HUES48 (cell line): ENCODE measurements at regions not wholly inside any gene's neighbourhood (a gene's known extent, or its start where the extent isn't known, plus 50 kb on each side); places are given as distances from the start of the nearest gene placed in this dataset.

Experiments
- H3K27ac ChIP-seq: one replicate; pipeline ENCODE4 v1.7.0; 2013; ENCODE audit warnings: low read depth, low read length, inconsistent platforms
- H3K27me3 ChIP-seq: 2 replicates; pipeline ENCODE4 v1.6.1; 2013; ENCODE audit warnings: mild to moderate bottlenecking, low read length; ENCODE audit not compliant: control insufficient read depth, insufficient read depth
- H3K36me3 ChIP-seq: 2 replicates; pipeline ENCODE4 v1.6.1; 2013; ENCODE audit warnings: low read length; ENCODE audit not compliant: control insufficient read depth, insufficient read depth
- H3K4me1 ChIP-seq: 2 replicates; pipeline ENCODE4 v1.6.1; 2013; ENCODE audit warnings: mild to moderate bottlenecking, low read length; ENCODE audit not compliant: control insufficient read depth, insufficient read depth
- H3K4me3 ChIP-seq: 2 replicates; pipeline ENCODE4 v1.5.1; 2013; ENCODE audit warnings: mild to moderate bottlenecking, low read depth, low read length
- H3K9ac ChIP-seq: 2 replicates; pipeline ENCODE4 v1.6.1; 2013; ENCODE audit warnings: mild to moderate bottlenecking, low read depth, low read length, moderate library complexity
- H3K9me3 ChIP-seq: 2 replicates; pipeline ENCODE4 v1.6.1; 2013; ENCODE audit warnings: low read length; ENCODE audit not compliant: control insufficient read depth, insufficient read depth

GRCh38 chr12:105561546-105562198, 231.2 kb downstream of the C12orf75 start:
- no peaks in the 10 kb centered on the region for H3K36me3 ChIP-seq
- no peaks in the 10 kb centered on the region for H3K9me3 ChIP-seq
- H3K27me3 ChIP-seq, result no peaks in the 10 kb centered on the region
- H3K4me1 ChIP-seq, result peaks cover 11% of the 10 kb centered on the region
- no peak overlapping the region for H3K4me3 ChIP-seq
- peak overlapping the region; percentile 67 for H3K27ac ChIP-seq
- no peak overlapping the region for H3K9ac ChIP-seq

GRCh38 chr12:105562199-105562971, 231.9 kb downstream of the C12orf75 start:
- H3K27ac ChIP-seq, result peak overlapping the region; percentile 67
- H3K27me3 ChIP-seq, result no peaks in the 10 kb centered on the region
- no peaks in the 10 kb centered on the region for H3K36me3 ChIP-seq
- no peaks in the 10 kb centered on the region for H3K9me3 ChIP-seq
- peak overlapping the region; percentile 20; the same call in 1 of the 2 replicates for H3K4me3 ChIP-seq
- no peak overlapping the region for H3K9ac ChIP-seq
- peaks cover 11% of the 10 kb centered on the region for H3K4me1 ChIP-seq

GRCh38 chr12:105567061-105567460, 236.6 kb downstream of the C12orf75 start:
- H3K27ac ChIP-seq, result no peak overlapping the region
- H3K4me1 ChIP-seq, result peaks cover 5% of the 10 kb centered on the region
- H3K4me3 ChIP-seq, result no peak overlapping the region
- H3K27me3 ChIP-seq, result no peaks in the 10 kb centered on the region
- no peaks in the 10 kb centered on the region for H3K9me3 ChIP-seq
- H3K36me3 ChIP-seq, result no peaks in the 10 kb centered on the region
- no peak overlapping the region for H3K9ac ChIP-seq

GRCh38 chr12:105569886-105570285, 239.4 kb downstream of the C12orf75 start:
- Histone ChIP-seq H3K4me3 (no peak overlapping the region), H3K36me3 (no peaks in the 10 kb centered on the region), H3K9ac (no peak overlapping the region), H3K27ac (no peak overlapping the region), H3K27me3 (no peaks in the 10 kb centered on the region), H3K9me3 (no peaks in the 10 kb centered on the region), H3K4me1 (no peaks in the 10 kb centered on the region)

- Histone ChIP-seq H3K9me3 (no peaks in the 10 kb centered on the region), H3K4me1 (no peaks in the 10 kb centered on the region), H3K9ac (no peak overlapping the region), H3K4me3 (no peak overlapping the region), H3K27me3 (no peaks in the 10 kb centered on the region), H3K36me3 (no peaks in the 10 kb centered on the region), H3K27ac (no peak overlapping the region)
Observed at GRCh38 chr12:105570944-105571343, 240.5 kb downstream of the C12orf75 start.

- Histone ChIP-seq H3K27me3 (no peaks in the 10 kb centered on the region), H3K9me3 (no peaks in the 10 kb centered on the region), H3K4me1 (no peaks in the 10 kb centered on the region), H3K36me3 (no peaks in the 10 kb centered on the region), H3K27ac (no peak overlapping the region), H3K4me3 (no peak overlapping the region), H3K9ac (no peak overlapping the region)
Observed at GRCh38 chr12:105573574-105573973, 243.1 kb downstream of the C12orf75 start.

GRCh38 chr12:105574056-105574715, 243.7 kb downstream of the C12orf75 start:
- no peak overlapping the region for H3K4me3 ChIP-seq
- H3K4me1 ChIP-seq, result no peaks in the 10 kb centered on the region
- no peak overlapping the region for H3K9ac ChIP-seq
- H3K27me3 ChIP-seq, result no peaks in the 10 kb centered on the region
- no peaks in the 10 kb centered on the region for H3K36me3 ChIP-seq
- no peaks in the 10 kb centered on the region for H3K9me3 ChIP-seq
- no peak overlapping the region for H3K27ac ChIP-seq

- Histone ChIP-seq H3K36me3 (no peaks in the 10 kb centered on the region), H3K4me1 (no peaks in the 10 kb centered on the region)
Observed at GRCh38 chr12:105575235-105575634, 244.7 kb downstream of the C12orf75 start.

GRCh38 chr12:105576261-105576660, 245.8 kb downstream of the C12orf75 start:
- Histone ChIP-seq H3K9ac (no peak overlapping the region), H3K4me3 (no peak overlapping the region), H3K27me3 (no peaks in the 10 kb centered on the region), H3K9me3 (no peaks in the 10 kb centered on the region), H3K4me1 (no peaks in the 10 kb centered on the region), H3K36me3 (no peaks in the 10 kb centered on the region), H3K27ac (no peak overlapping the region)

More at GRCh38 chr12:105575235-105575634, 244.7 kb downstream of the C12orf75 start:
- Histone ChIP-seq H3K9ac (no peak overlapping the region), H3K9me3 (no peaks in the 10 kb centered on the region), H3K27me3 (no peaks in the 10 kb centered on the region), H3K27ac (no peak overlapping the region), H3K4me3 (no peak overlapping the region)

GRCh38 chr12:105580821-105581352, 250.4 kb downstream of the C12orf75 start:
- no peaks in the 10 kb centered on the region for H3K4me1 ChIP-seq
- H3K4me3 ChIP-seq, result no peak overlapping the region
- no peaks in the 10 kb centered on the region for H3K27me3 ChIP-seq
- no peaks in the 10 kb centered on the region for H3K9me3 ChIP-seq
- H3K36me3 ChIP-seq, result no peaks in the 10 kb centered on the region
- no peak overlapping the region for H3K9ac ChIP-seq
- H3K27ac ChIP-seq, result no peak overlapping the region

GRCh38 chr12:105581420-105581819, 250.9 kb downstream of the C12orf75 start:
- no peaks in the 10 kb centered on the region for H3K4me1 ChIP-seq
- no peak overlapping the region for H3K9ac ChIP-seq
- H3K36me3 ChIP-seq, result no peaks in the 10 kb centered on the region
- no peaks in the 10 kb centered on the region for H3K9me3 ChIP-seq
- H3K27me3 ChIP-seq, result no peaks in the 10 kb centered on the region
- H3K4me3 ChIP-seq, result no peak overlapping the region
- H3K27ac ChIP-seq, result no peak overlapping the region
